ENCODE measurements at regions not wholly inside any gene's neighbourhood (a gene's known extent, or its start where the extent isn't known, plus 50 kb on each side); places are given as distances from the start of the nearest gene placed in this dataset.
"Not testable (repeated sequence)": the region's sequence is repeated elsewhere in the genome, so short reads cannot be mapped to it uniquely, and the experiment has no call there.

GRCh38 chr7:115289971-115290370, 368.1 kb downstream of the MDFIC start:
- BruUV-seq (replicated peaks), result no TSS peak
- H3K27me3 Mint-ChIP-seq (ENCODE audit: insufficient read depth, unreplicated experiment), result peaks cover 34% of the 10 kb centered on the region
- intact Hi-C loops (cut with micrococcal nuclease), result no loop called here
- H3K4me3 Mint-ChIP-seq (ENCODE audit: unreplicated experiment), result no peak overlapping the region
- H3K4me1 Mint-ChIP-seq (ENCODE audit: insufficient read depth, unreplicated experiment), result no peaks in the 10 kb centered on the region
- H3K36me3 Mint-ChIP-seq (ENCODE audit: insufficient read depth, unreplicated experiment), result no peaks in the 10 kb centered on the region
- DNase-seq (ENCODE audit: unreplicated experiment), result no peak
- POLR2A ChIA-PET, result no interaction called here
- no peak overlapping the region for H3K27ac Mint-ChIP-seq (ENCODE audit: low read depth, unreplicated experiment)
- no peak for TF ChIP-seq CTCF (IDR thresholded peaks at IDR 0.05; ENCODE audit: unreplicated experiment)
- no peaks in the 10 kb centered on the region for H3K9me3 Mint-ChIP-seq (ENCODE audit: unreplicated experiment)
- CTCF ChIA-PET, result no interaction called here

- peaks cover 12% of the 10 kb centered on the region for H3K27me3 Mint-ChIP-seq (ENCODE audit: insufficient read depth, unreplicated experiment)
- H3K4me1 Mint-ChIP-seq (ENCODE audit: insufficient read depth, unreplicated experiment), result no peaks in the 10 kb centered on the region
- no peak overlapping the region for H3K27ac Mint-ChIP-seq (ENCODE audit: low read depth, unreplicated experiment)
- POLR2A ChIA-PET, result no interaction called here
- TF ChIP-seq CTCF (IDR thresholded peaks at IDR 0.05; ENCODE audit: unreplicated experiment), result no peak
- intact Hi-C loops (cut with micrococcal nuclease), result no loop called here
- no peak for DNase-seq (ENCODE audit: unreplicated experiment)
- no TSS peak for BruUV-seq (replicated peaks)
- H3K36me3 Mint-ChIP-seq (ENCODE audit: insufficient read depth, unreplicated experiment), result no peaks in the 10 kb centered on the region
- no peaks in the 10 kb centered on the region for H3K9me3 Mint-ChIP-seq (ENCODE audit: unreplicated experiment)
- CTCF ChIA-PET, result interaction anchor here (0.6 kb wide), 1 partner anchor 391 kb away, joined by 3 read pairs; no protein-coding TSS in a partner anchor
- no peak overlapping the region for H3K4me3 Mint-ChIP-seq (ENCODE audit: unreplicated experiment)
Measured at GRCh38 chr7:115276791-115277190, 354.9 kb downstream of the MDFIC start.

- DNase-seq (ENCODE audit: unreplicated experiment); H3K4me1 Mint-ChIP-seq (ENCODE audit: insufficient read depth, unreplicated experiment); H3K36me3 Mint-ChIP-seq (ENCODE audit: insufficient read depth, unreplicated experiment); BruUV-seq (replicated peaks); H3K9me3 Mint-ChIP-seq (ENCODE audit: unreplicated experiment); H3K27ac Mint-ChIP-seq (ENCODE audit: low read depth, unreplicated experiment); H3K4me3 Mint-ChIP-seq (ENCODE audit: unreplicated experiment); POLR2A ChIA-PET; intact Hi-C loops (cut with micrococcal nuclease): not testable (repeated sequence)
- CTCF ChIA-PET, result interaction anchor here (0.6 kb wide), 1 partner anchor 537 kb away, joined by 3 read pairs; no protein-coding TSS in a partner anchor
- H3K27me3 Mint-ChIP-seq (ENCODE audit: insufficient read depth, unreplicated experiment), result peaks cover 30% of the 10 kb centered on the region
Measured at GRCh38 chr7:115273855-115274254, 352.0 kb downstream of the MDFIC start.

- H3K9me3 Mint-ChIP-seq (ENCODE audit: unreplicated experiment), result no peaks in the 10 kb centered on the region
- POLR2A ChIA-PET, result no interaction called here
- H3K4me3 Mint-ChIP-seq (ENCODE audit: unreplicated experiment), result no peak overlapping the region
- no peak for TF ChIP-seq CTCF (IDR thresholded peaks at IDR 0.05; ENCODE audit: unreplicated experiment)
- CTCF ChIA-PET, result interaction anchor here (0.5 to 1.3 kb wide), 3 partner anchors 24 to 408 kb away, joined by 3 to 4 read pairs (median 3); no protein-coding TSS in a partner anchor
- H3K27ac Mint-ChIP-seq (ENCODE audit: low read depth, unreplicated experiment), result no peak overlapping the region
- H3K4me1 Mint-ChIP-seq (ENCODE audit: insufficient read depth, unreplicated experiment), result no peaks in the 10 kb centered on the region
- DNase-seq (ENCODE audit: unreplicated experiment), result no peak
- intact Hi-C loops (cut with micrococcal nuclease), result no loop called here
- H3K36me3 Mint-ChIP-seq (ENCODE audit: insufficient read depth, unreplicated experiment), result no peaks in the 10 kb centered on the region
- peaks cover 30% of the 10 kb centered on the region for H3K27me3 Mint-ChIP-seq (ENCODE audit: insufficient read depth, unreplicated experiment)
- no TSS peak for BruUV-seq (replicated peaks)
Measured at GRCh38 chr7:115273139-115273772, 351.4 kb downstream of the MDFIC start.
